WTC11 (cell line): ENCODE measurements at regions not wholly inside any gene's neighbourhood (a gene's known extent, or its start where the extent isn't known, plus 50 kb on each side); places are given as distances from the start of the nearest gene placed in this dataset.

Source experiments
- ATAC-seq: fragments of 200-7000 bp; cut with Tn5 transposase; 2 replicates; pipeline ENCODE4 v1.10.0; 2021; ENCODE audit warnings: mild to moderate bottlenecking, moderate library complexity
- CTCF ChIA-PET: fragments of 300-600 bp; sonication (Branson Sonifier 250); formaldehyde crosslinking; loops from one replicate; lab custom pipeline; 2021; ENCODE audit warnings: antibody characterized with exemption; lab: Charles Lee
- POLR2A ChIA-PET: fragments of 350-600 bp; sonication (Branson Sonifier 250); formaldehyde crosslinking; loops from one replicate; lab custom pipeline; 2021; ENCODE audit warnings: antibody characterized with exemption; lab: Charles Lee
- DNase-seq: peaks from one replicate; pipeline ENCODE4 v3.0.0; 2021; ENCODE audit warnings: low spot score
- H3K27ac Mint-ChIP-seq: 2 replicates; pipeline ENCODE4 v1.8.0; 2021; ENCODE audit warnings: mixed read lengths
- H3K27me3 Mint-ChIP-seq: 2 replicates; pipeline ENCODE4 v1.8.0; 2021; ENCODE audit warnings: low read depth, mild to moderate bottlenecking, moderate library complexity, mixed read lengths
- H3K36me3 Mint-ChIP-seq: 2 replicates; pipeline ENCODE4 v1.8.0; 2021; ENCODE audit warnings: mixed read lengths
- H3K4me1 Mint-ChIP-seq: 2 replicates; pipeline ENCODE4 v1.8.0; 2022; ENCODE audit warnings: mixed read lengths
- H3K4me3 Mint-ChIP-seq: 2 replicates; pipeline ENCODE4 v1.8.0; 2021; ENCODE audit warnings: mild to moderate bottlenecking, moderate library complexity, mixed read lengths
- H3K9me3 Mint-ChIP-seq: 2 replicates; pipeline ENCODE4 v1.8.0; 2021; ENCODE audit warnings: mixed read lengths
- GRHL2 ChIP-seq: fragments of 250-450 bp; sonication (Bioruptor Pico); IDR thresholded peaks from 2 replicates; pipeline ENCODE4 v1.8.0; 2022; ENCODE audit warnings: mild to moderate bottlenecking, moderate library complexity; ENCODE audit not compliant: insufficient replicate concordance, severe bottlenecking
- HMGXB4 ChIP-seq: sonication (generic); formaldehyde crosslinking; IDR thresholded peaks from 2 replicates; pipeline ENCODE4 v1.8.1; 2023; ENCODE audit warnings: mild to moderate bottlenecking, moderate library complexity, missing genetic modification reagents
- JAZF1 ChIP-seq: fragments of 250-450 bp; sonication (Bioruptor Pico); IDR thresholded peaks from 2 replicates; pipeline ENCODE4 v1.9.0; 2021; ENCODE audit warnings: moderate library complexity, mild to moderate bottlenecking, inconsistent platforms
- KAT7 ChIP-seq: sonication (generic); formaldehyde crosslinking; IDR thresholded peaks from 2 replicates; pipeline ENCODE4 v1.8.1; 2023; ENCODE audit warnings: missing genetic modification reagents, mild to moderate bottlenecking, borderline replicate concordance
- MXD4 ChIP-seq: fragments of 250-450 bp; sonication (Bioruptor Pico); IDR thresholded peaks from 2 replicates; pipeline ENCODE4 v1.8.0; 2021; ENCODE audit warnings: mild to moderate bottlenecking, moderate library complexity, borderline replicate concordance
- NFE2L1 ChIP-seq: sonication (generic); formaldehyde crosslinking; IDR thresholded peaks from 2 replicates; pipeline ENCODE4 v1.8.1; 2023; ENCODE audit warnings: missing genetic modification reagents
- NFYB ChIP-seq: sonication (generic); formaldehyde crosslinking; conservative IDR thresholded peaks from 2 replicates; pipeline ENCODE4 v1.8.0; 2022; ENCODE audit warnings: low read depth, missing genetic modification reagents
- PRDM15 ChIP-seq: sonication (generic); formaldehyde crosslinking; IDR thresholded peaks from 2 replicates; pipeline ENCODE4 v1.8.0; 2022; ENCODE audit warnings: missing genetic modification reagents
- RORB ChIP-seq: fragments of 250-450 bp; sonication (Bioruptor Pico); IDR thresholded peaks from 2 replicates; pipeline ENCODE4 v1.9.0; 2021; ENCODE audit warnings: mild to moderate bottlenecking
- TCF7 ChIP-seq: sonication (generic); formaldehyde crosslinking; IDR thresholded peaks from 2 replicates; pipeline ENCODE4 v1.8.0; 2022; ENCODE audit warnings: mild to moderate bottlenecking, low read depth, missing genetic modification reagents, moderate library complexity

- TF ChIP-seq HMGXB4: no peak
- TF ChIP-seq PRDM15 (CRISPR knock-in tag): no peak
- TF ChIP-seq TCF7: no peak
Observed at GRCh38 chr5:89994266-89994665, 415.3 kb downstream of the CETN3 start (continued).

DNA sequence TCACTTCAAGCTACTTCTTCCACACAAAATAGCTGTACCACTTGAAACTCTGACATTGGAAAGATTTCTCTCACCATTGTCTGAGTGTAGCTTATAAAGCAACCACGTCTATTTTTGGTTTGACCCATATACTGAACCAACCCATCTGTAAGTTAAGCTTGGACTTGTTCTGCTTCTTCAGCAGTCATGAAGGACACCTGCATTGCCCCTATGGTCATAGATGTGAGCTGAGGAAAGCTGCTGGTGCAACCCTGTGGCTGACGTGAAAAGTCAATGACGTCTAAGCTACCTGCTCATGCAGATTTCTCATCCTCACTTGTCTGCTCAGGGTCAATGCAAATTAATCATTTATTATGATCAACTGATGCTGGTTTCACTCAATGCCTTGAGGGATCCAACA lies 417.4 kb downstream of the CETN3 start:
- H3K4me1 Mint-ChIP-seq: peaks cover 22% of the 10 kb centered on the region
- no peak for DNase-seq
- no peak overlapping the region for H3K4me3 Mint-ChIP-seq
- TF ChIP-seq KAT7 (CRISPR knock-in tag): no peak
- no peak for TF ChIP-seq NFYB (CRISPR knock-in tag)
- no peak for TF ChIP-seq PRDM15 (CRISPR knock-in tag)
- no peak for TF ChIP-seq NFE2L1
- H3K27ac Mint-ChIP-seq: no peak overlapping the region
- no peaks in the 10 kb centered on the region for H3K9me3 Mint-ChIP-seq
- ChIA-PET POLR2A (no interaction called here), CTCF (no interaction called here)
- no peaks in the 10 kb centered on the region for H3K36me3 Mint-ChIP-seq
- peaks cover 8% of the 10 kb centered on the region for H3K27me3 Mint-ChIP-seq
- no peak for ATAC-seq

GRCh38 chr5:89991592-89991991 lies 418.0 kb downstream of the CETN3 start:
- Mint-ChIP-seq H3K4me1 (peaks cover 25% of the 10 kb centered on the region), H3K4me3 (no peak overlapping the region), H3K9me3 (no peaks in the 10 kb centered on the region), H3K36me3 (no peaks in the 10 kb centered on the region), H3K27me3 (peaks cover 2% of the 10 kb centered on the region; the same call in 1 of the 2 replicates), H3K27ac (no peak overlapping the region)
- TF ChIP-seq RORB (CRISPR knock-in tag): no peak
- TF ChIP-seq JAZF1 (CRISPR knock-in tag): no peak
- TF ChIP-seq MXD4 (CRISPR knock-in tag): no peak
- ChIA-PET POLR2A (no interaction called here), CTCF (no interaction called here)
- ATAC-seq: no peak
- DNase-seq: no peak

DNA sequence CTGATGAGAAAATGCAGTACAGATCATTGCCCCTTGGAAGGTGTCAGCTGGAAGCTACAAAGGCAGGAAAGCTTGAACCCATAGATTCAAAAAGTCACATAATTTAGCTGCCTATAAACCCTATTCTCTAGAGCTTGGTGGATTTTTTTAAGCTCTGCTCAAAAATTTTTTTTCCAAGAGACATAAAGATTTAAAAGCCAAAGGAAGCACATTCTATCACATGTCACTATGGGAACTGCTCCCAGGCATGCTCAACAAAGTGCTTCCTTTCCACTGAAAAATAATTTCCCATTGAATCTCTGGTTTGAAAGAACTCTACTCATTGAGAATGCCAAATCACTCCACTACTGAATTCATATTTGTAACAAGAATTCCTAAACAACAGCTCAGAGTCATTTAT lies 419.8 kb downstream of the CETN3 start:
- CTCF ChIA-PET: no interaction called here
- ATAC-seq: no peak

More for the DNA sequence above, 419.8 kb downstream of the CETN3 start:
- Mint-ChIP-seq H3K36me3 (peaks cover 2% of the 10 kb centered on the region; the same call in 1 of the 2 replicates), H3K4me3 (no peak overlapping the region), H3K27me3 (no peaks in the 10 kb centered on the region), H3K4me1 (peaks cover 25% of the 10 kb centered on the region), H3K27ac (no peak overlapping the region), H3K9me3 (peaks cover 2% of the 10 kb centered on the region)
- POLR2A ChIA-PET: no interaction called here
- no peak for TF ChIP-seq GRHL2
- no peak for DNase-seq
